GM03348 (cell line): ENCODE measurements at regions not wholly inside any gene's neighbourhood (a gene's known extent, or its start where the extent isn't known, plus 50 kb on each side); places are given as distances from the start of the nearest gene placed in this dataset.

Source experiments
- DNase-seq: peaks from one replicate; pipeline ENCODE4 v3.0.0; 2012; ENCODE audit warnings: low spot score

GRCh38 chr11:110982214-110982613, 263.3 kb upstream of the POU2AF2 start:
- DNase-seq, result no peak

- DNase-seq, result peak; percentile 13
Measured at GRCh38 chr11:110979696-110980095, 265.8 kb upstream of the POU2AF2 start.

- no peak for DNase-seq
Measured at GRCh38 chr11:110977661-110978060, 265.4 kb upstream of the ARHGAP20 start.

GRCh38 chr11:110974731-110975130, 262.5 kb upstream of the ARHGAP20 start:
- no peak for DNase-seq

- DNase-seq, result no peak
Measured at GRCh38 chr11:110973401-110973980, 261.3 kb upstream of the ARHGAP20 start.

GRCh38 chr11:110972640-110973039, 260.4 kb upstream of the ARHGAP20 start:
- peak; percentile 62 for DNase-seq

GRCh38 chr11:110972106-110972505, 259.9 kb upstream of the ARHGAP20 start:
- DNase-seq, result no peak

- DNase-seq, result peak; percentile 31
Measured at GRCh38 chr11:110971140-110971539, 258.9 kb upstream of the ARHGAP20 start.

GRCh38 chr11:110968348-110969062, 256.3 kb upstream of the ARHGAP20 start:
- DNase-seq, result no peak

GRCh38 chr11:110966131-110966530, 253.9 kb upstream of the ARHGAP20 start:
- DNase-seq, result no peak

- DNase-seq, result no peak
Measured at GRCh38 chr11:110962921-110963320, 250.7 kb upstream of the ARHGAP20 start.

GRCh38 chr11:110960167-110960566, 247.9 kb upstream of the ARHGAP20 start:
- no peak for DNase-seq

- DNase-seq, result no peak
Measured at GRCh38 chr11:110958216-110958615, 246.0 kb upstream of the ARHGAP20 start.

GRCh38 chr11:110955776-110956175, 243.5 kb upstream of the ARHGAP20 start:
- DNase-seq, result no peak

GRCh38 chr11:110951950-110952503, 239.8 kb upstream of the ARHGAP20 start:
- no peak for DNase-seq

- no peak for DNase-seq
Measured at GRCh38 chr11:110951037-110951949, 239.1 kb upstream of the ARHGAP20 start.

- peak; percentile 25 for DNase-seq
Measured at GRCh38 chr11:110948112-110948511, 235.9 kb upstream of the ARHGAP20 start.

GRCh38 chr11:110947096-110947495, 234.9 kb upstream of the ARHGAP20 start:
- DNase-seq, result no peak

- peak; percentile 15 for DNase-seq
Measured at GRCh38 chr11:110939471-110939870, 227.2 kb upstream of the ARHGAP20 start.

- no peak for DNase-seq
Measured at GRCh38 chr11:110935018-110935640, 222.9 kb upstream of the ARHGAP20 start.

- no peak for DNase-seq
Measured at GRCh38 chr11:110929129-110929528, 216.9 kb upstream of the ARHGAP20 start.

- DNase-seq, result no peak
Measured at GRCh38 chr11:110928391-110928790, 216.2 kb upstream of the ARHGAP20 start.
